Breast epithelium (tissue), 4 donors: ENCODE measurements at regions not wholly inside any gene's neighbourhood (a gene's known extent, or its start where the extent isn't known, plus 50 kb on each side); places are given as distances from the start of the nearest gene placed in this dataset.

Source experiments
- DNase-seq, 2 donors: peaks; one replicate each; pipeline ENCODE4 v3.0.0-alpha.2; 2019; ENCODE audit warnings: low spot score in 2 of 2
- H3K27ac ChIP-seq, 2 donors: fragments of 200-600 bp; sonication (generic) in 1 of 2; one replicate each; pipeline ENCODE4 v1.5.1; 2016 to 2019; ENCODE audit warnings: mild to moderate bottlenecking in 1 of 2
- H3K27me3 ChIP-seq, 2 donors: fragments of 200-600 bp; sonication (generic) in 1 of 2; one replicate each; pipeline versions ENCODE4 v1.5.1 to v1.6.0; 2017 to 2019; ENCODE audit warnings: control low read depth in 1 of 2, mild to moderate bottlenecking in 1 of 2
- H3K36me3 ChIP-seq: fragments of 200-600 bp; one replicate; pipeline ENCODE4 v1.5.1; 2019
- H3K4me1 ChIP-seq, 2 donors: fragments of 200-600 bp; sonication (generic); one replicate each; pipeline ENCODE4 v1.5.1; 2016 to 2019; ENCODE audit warnings: control low read depth in 1 of 2
- H3K4me3 ChIP-seq, 3 donors: fragments of 200-600 bp; sonication (generic); 1 replicate in 2 of 3; 2 replicates in 1 of 3; pipeline ENCODE4 v1.5.1; 2016 to 2019; ENCODE audit warnings: mild to moderate bottlenecking in 3 of 3, moderate library complexity in 2 of 3
- H3K9me3 ChIP-seq, 2 donors: fragments of 200-600 bp; sonication (generic) in 1 of 2; one replicate each; pipeline ENCODE4 v1.5.1; 2016 to 2019; ENCODE audit warnings: control low read depth in 1 of 2
- CTCF ChIP-seq, 3 donors: fragments of 450-650 bp; IDR thresholded peaks; one replicate each; pipeline ENCODE4 v1.5.1; 2016 to 2017; ENCODE audit warnings: antibody characterized with exemption in 3 of 3, mild to moderate bottlenecking in 3 of 3, moderate library complexity in 3 of 3
- POLR2A ChIP-seq: fragments of 450-650 bp; IDR thresholded peaks from one replicate; pipeline ENCODE4 v1.6.1; 2016; ENCODE audit warnings: antibody characterized with exemption, mild to moderate bottlenecking, moderate library complexity
- POLR2AphosphoS5 ChIP-seq, 3 donors: sonication (generic); formaldehyde crosslinking; IDR thresholded peaks; one replicate each; pipeline ENCODE4 v1.6.1; 2017; ENCODE audit warnings: antibody characterized with exemption in 3 of 3
- intact Hi-C: fragments of 100-400 bp; cut with DNase I; formaldehyde crosslinking; loops from one replicate; pipeline ENCODE4 v1.15.1; 2023; ENCODE audit warnings: low total_unique reads

DNA sequence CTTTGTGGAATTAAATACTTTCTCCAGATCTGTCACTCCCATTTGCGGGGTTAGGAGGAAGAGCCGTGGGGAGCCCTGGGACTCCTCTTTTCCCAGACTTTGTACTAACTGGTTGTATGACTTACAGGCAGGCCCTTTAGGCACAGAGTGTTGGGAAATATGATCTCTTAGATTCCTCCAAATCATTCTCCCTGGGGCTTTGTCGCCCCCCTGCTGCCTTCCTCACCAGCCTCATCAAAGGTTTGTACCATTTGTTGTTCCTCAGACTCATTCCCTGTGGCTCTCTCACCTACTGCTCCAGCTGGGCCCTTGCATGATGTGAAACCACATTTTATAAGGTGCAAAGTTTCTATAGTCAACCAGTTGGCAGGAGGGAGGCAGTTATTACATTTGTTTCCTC is 56.4 kb downstream of the CRYGS start:
- no peaks in the 10 kb centered on the region for H3K36me3 ChIP-seq
- intact Hi-C loops, result no loop called here
- no peak for TF ChIP-seq POLR2A
- no peak for TF ChIP-seq POLR2AphosphoS5 (IDR thresholded peaks at IDR 0.05)
- TF ChIP-seq CTCF (IDR thresholded peaks at IDR 0.05), result no peak
- no peaks in the 10 kb centered on the region for H3K4me1 ChIP-seq
- H3K27me3 ChIP-seq, result no peaks in the 10 kb centered on the region
- H3K4me3 ChIP-seq, result no peak overlapping the region
- no peak for DNase-seq
- no peaks in the 10 kb centered on the region for H3K9me3 ChIP-seq
- H3K27ac ChIP-seq, result no peak overlapping the region

GRCh38 chr3:186487037-186487436 is 57.1 kb downstream of the CRYGS start:
- Histone ChIP-seq H3K27ac (no peak overlapping the region), H3K4me1 (no peaks in the 10 kb centered on the region), H3K9me3 (no peaks in the 10 kb centered on the region), H3K4me3 (no peak overlapping the region), H3K27me3 (no peaks in the 10 kb centered on the region), H3K36me3 (no peaks in the 10 kb centered on the region)
- intact Hi-C loops, result no loop called here
- TF ChIP-seq POLR2A (no peak), POLR2AphosphoS5 (IDR thresholded peaks at IDR 0.05) (no peak), CTCF (IDR thresholded peaks at IDR 0.05) (no peak)
- no peak for DNase-seq

DNA sequence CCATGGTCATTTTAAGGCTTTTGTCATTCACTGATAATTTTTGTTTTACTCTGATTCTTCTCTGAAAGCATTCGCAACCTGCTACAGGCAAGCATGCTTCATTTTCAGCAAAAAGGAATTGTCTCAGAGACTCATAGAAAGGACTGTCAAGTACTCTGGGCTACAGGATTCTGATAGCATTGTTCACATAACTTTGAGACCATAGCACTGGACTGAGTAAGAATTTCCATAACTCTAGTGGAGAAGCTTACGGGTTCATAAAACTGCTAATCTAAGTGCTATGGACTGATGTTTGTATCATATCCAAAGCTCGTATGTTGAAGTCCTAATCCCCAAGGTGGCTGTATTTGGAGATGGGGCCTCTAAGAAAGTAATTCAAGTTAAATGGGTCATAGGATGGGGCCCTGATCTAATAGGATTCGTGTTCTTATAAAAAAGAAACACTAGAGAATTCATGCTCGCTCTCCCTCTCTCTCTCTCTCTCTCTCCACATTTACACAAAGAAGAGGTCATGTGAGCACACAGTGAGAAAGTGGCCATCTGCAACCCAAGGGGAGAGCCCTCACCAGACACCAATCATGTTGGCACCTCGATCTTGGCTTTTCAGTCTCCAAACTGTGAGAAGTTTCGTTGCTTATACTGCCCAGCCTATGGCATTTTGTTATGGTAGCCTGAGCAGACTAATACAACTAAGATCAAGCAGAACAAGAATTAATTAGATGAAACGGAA is 60.4 kb downstream of the CRYGS start:
- no peaks in the 10 kb centered on the region for H3K36me3 ChIP-seq
- no peak overlapping the region for H3K27ac ChIP-seq
- no peak overlapping the region for H3K4me3 ChIP-seq
- no peaks in the 10 kb centered on the region for H3K27me3 ChIP-seq
- intact Hi-C loops, result no loop called here
- no peak for TF ChIP-seq POLR2AphosphoS5 (IDR thresholded peaks at IDR 0.05)
- no peak for TF ChIP-seq POLR2A
- no peak for TF ChIP-seq CTCF (IDR thresholded peaks at IDR 0.05)
- DNase-seq, result no peak
- no peaks in the 10 kb centered on the region for H3K4me1 ChIP-seq
- H3K9me3 ChIP-seq, result no peaks in the 10 kb centered on the region

- H3K27ac ChIP-seq, result no peak overlapping the region
- H3K27me3 ChIP-seq, result no peaks in the 10 kb centered on the region
- H3K9me3 ChIP-seq, result no peaks in the 10 kb centered on the region
- TF ChIP-seq CTCF (IDR thresholded peaks at IDR 0.05), result no peak
- intact Hi-C loops, result no loop called here
- H3K4me3 ChIP-seq, result no peak overlapping the region
- H3K36me3 ChIP-seq, result no peaks in the 10 kb centered on the region
- no peak for DNase-seq
- H3K4me1 ChIP-seq, result no peaks in the 10 kb centered on the region
Measured at GRCh38 chr3:186481526-186481925, 62.7 kb downstream of the CRYGS start.

DNA sequence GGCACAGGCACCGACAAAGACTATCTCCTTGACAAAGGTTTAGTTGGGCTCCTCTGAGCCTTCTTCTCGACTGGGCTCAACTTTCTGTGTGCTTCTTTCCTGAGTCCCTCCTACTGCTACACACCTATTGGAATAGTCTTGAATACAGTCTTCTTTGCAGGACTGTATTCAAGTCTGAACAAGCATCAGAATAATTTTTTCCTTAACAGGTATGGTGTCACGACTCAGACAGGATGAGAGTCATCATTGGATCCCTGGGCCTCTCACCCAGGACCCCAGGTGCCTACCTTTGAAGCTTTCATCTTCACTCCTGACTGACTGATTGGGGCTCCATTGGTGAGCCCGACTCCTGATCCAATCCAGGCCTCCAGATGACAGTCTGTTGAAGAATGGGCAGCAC is 66.3 kb downstream of the CRYGS start:
- Histone ChIP-seq H3K9me3 (no peaks in the 10 kb centered on the region), H3K27ac (no peak overlapping the region), H3K4me1 (no peaks in the 10 kb centered on the region), H3K27me3 (no peaks in the 10 kb centered on the region), H3K4me3 (no peak overlapping the region), H3K36me3 (no peaks in the 10 kb centered on the region)
- DNase-seq, result no peak
- no peak for TF ChIP-seq POLR2A
- TF ChIP-seq CTCF (IDR thresholded peaks at IDR 0.05), result no peak
- TF ChIP-seq POLR2AphosphoS5 (IDR thresholded peaks at IDR 0.05), result no peak
- intact Hi-C loops, result no loop called here
